ENCODE measurements at regions not wholly inside any gene's neighbourhood (a gene's known extent, or its start where the extent isn't known, plus 50 kb on each side); places are given as distances from the start of the nearest gene placed in this dataset.

- TF ChIP-seq BRCA1 (IDR thresholded peaks at IDR 0.05; ENCODE audit: low read depth, low read length): no peak
- TF ChIP-seq MLLT1 (IDR thresholded peaks at IDR 0.05): no peak
- no peak for TF ChIP-seq SMC3 (IDR thresholded peaks at IDR 0.05; ENCODE audit: borderline replicate concordance, low read length)
- TF ChIP-seq HDGF (IDR thresholded peaks at IDR 0.05): no peak
- TF ChIP-seq CTCF (IDR thresholded peaks at IDR 0.05 in 2 of 3, conservative IDR thresholded peaks at IDR 0.05 in 1 of 3; ENCODE audit: control insufficient read depth in 2 of 3, extremely low read depth in 1 of 3, insufficient read depth in 1 of 3, low read depth in 3 of 3, low read length in 3 of 3): no peak
- TF ChIP-seq KDM1A (IDR thresholded peaks at IDR 0.05; ENCODE audit: borderline replicate concordance): no peak
- no peak for TF ChIP-seq ELK1 (IDR thresholded peaks at IDR 0.05; ENCODE audit: low read depth, low read length)
- no peak for TF ChIP-seq PML (IDR thresholded peaks at IDR 0.05; ENCODE audit: low read length)
- TF ChIP-seq BCLAF1 (IDR thresholded peaks at IDR 0.05): no peak
- no peak for TF ChIP-seq FOS (IDR thresholded peaks at IDR 0.05; ENCODE audit: borderline replicate concordance, extremely low read depth, insufficient read length)
- TF ChIP-seq EZH2 (IDR thresholded peaks at IDR 0.05; ENCODE audit: borderline replicate concordance, control insufficient read depth, low read depth, low read length): no peak
- no peak for TF ChIP-seq PBX3 (IDR thresholded peaks at IDR 0.05; ENCODE audit: insufficient replicate concordance, low read depth, low read length)
- TF ChIP-seq ZNF24 (IDR thresholded peaks at IDR 0.05): no peak
Observed at GRCh38 chr12:97630875-97631274, 168.3 kb downstream of the RMST start.
